ENCODE measurements at regions not wholly inside any gene's neighbourhood (a gene's known extent, or its start where the extent isn't known, plus 50 kb on each side); places are given as distances from the start of the nearest gene placed in this dataset.
"Not testable (repeated sequence)": the region's sequence is repeated elsewhere in the genome, so short reads cannot be mapped to it uniquely, and the experiment has no call there.

DNA sequence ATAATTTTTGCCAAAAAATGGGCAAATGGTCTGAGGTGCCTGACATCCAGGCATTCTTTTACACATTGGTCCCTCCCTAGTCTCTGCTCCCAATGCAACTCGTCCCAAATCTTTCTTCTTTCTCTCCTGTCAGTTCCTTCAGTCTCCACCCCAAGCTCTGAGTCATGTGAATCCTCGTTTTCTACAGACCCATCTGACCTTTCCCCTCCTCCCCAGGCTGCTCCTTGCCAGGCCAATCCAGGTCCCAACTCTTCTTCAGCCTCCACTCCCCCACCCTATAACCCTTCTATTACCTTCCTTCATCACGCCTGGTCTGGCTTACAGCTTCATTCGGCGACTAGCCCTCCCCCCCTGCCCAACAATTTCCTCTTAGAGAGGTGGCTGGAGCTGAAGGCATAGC lies 55.3 kb downstream of the BBS10 start:
- not testable (repeated sequence) for DNase-seq

DNA sequence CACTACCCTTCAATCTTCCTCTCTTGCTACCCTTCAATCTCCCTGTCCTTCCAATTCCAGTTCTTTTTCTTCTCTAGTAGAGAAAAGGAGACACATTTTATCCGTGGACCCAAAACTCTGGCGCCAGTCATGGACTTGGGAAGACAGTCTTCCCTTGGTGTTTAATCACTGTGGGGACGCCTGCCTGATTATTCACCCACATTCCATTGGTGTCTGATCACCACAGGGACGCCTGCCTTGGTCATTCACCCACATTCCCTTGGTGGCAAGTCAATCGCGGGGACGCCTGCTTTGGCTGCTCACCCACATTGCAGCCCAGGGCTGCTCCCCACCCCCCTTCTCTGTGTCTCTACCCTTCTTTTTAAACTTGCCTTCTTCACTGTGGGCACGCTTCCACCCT lies 55.9 kb downstream of the BBS10 start:
- DNase-seq, result not testable (repeated sequence)

DNA sequence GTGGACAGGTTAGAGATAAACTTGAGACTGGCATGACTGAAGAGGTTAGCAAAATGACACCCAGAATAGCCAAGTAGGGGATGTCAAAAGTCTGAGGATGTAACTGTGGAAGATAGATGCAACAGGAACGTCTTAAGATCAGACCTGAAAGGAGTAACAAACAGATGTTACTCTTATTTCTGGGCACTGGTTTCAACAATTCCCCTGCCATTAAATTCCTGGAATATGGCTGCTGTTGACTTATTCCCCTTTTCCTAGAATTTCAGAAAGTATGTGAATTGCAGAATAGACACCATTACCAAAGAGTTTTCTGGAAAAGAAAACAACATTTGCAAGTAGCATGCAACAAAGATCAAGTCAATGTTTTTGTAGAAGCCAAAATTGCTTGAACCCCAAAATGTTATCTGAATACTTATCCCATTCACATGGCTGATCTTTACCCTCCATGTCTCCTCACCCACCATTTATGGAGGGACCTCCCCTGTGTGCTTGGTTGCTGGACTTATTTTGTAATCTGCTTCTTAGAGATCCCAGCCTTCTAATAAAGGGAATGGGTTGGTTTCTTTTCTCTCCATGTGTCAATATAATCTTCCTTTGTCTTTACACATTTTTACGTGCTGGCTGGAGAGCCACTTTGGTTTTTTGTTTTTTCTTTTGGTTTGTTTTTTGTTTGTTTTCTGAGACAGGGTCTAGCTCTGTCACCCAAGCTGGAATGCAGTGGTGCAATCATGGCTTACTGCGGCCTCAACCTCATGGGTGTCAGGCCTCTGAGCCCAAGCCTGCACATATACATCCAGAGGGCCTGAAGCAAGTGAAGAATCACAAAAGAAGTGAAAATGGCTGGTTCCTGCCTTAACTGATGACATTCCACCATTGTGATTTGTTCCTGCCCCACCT lies 57.0 kb downstream of the BBS10 start:
- no peak for DNase-seq

DNA sequence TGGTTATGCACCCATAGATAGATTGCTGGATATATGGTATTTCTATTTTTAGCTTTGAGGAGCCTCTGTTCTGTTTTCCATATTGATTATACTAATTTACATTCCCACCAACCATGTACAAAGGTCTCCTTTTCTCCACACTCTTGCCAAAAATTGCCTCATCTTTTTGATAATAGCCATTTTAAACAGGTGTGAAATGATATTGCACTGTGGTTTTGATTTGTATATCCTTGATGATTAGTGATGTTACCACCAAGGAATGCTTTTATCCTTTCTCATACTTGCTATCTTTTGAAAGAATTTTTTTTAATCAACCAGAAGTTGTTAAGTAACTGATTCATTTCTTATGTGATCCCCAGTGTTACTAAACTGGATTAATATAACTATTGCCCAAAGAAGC lies 60.0 kb downstream of the BBS10 start:
- DNase-seq, result no peak

DNA sequence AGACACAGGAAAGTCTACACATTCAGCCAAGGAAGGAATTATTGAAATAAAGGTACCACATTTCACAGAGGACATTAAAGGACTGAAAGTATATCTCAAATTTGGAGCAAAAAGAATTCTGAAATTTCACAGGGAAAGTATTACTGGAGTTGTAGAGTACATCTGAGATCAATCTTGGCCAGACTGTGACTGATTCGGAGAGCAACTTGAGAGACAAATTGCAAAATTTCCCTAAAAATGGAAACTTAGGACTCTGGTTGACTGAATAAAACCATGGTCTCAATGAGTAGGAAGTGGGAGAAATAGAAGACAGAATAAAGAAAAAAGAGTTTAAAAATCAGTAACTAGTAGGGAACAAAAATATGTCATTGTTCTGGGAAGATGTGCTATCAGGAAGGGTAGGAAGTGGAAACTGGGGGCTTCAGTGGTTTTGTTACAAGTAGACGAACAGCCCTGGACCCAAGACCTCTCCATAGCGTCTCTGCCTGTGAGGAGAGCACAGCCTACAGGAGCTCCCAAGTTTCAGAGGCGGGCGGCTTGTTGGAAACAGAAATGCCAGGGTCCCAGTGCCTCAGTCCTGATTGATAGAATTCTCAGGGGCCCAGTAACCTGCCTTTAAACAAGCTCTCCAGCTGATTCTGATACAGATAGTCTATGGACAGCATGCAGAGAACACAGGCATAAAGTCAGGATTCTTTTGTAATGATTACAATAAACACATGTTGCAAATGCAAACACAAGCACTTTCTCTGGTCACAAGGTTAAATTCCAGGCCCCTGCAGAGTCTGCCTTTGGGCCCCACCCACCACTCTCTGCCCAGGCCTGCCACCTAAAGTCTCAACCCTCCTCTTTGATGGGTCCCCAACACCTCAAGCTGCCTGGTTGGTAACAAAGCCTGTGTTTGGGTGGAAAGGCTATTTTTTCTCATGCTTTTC lies 63.1 kb downstream of the BBS10 start:
- no peak for DNase-seq

DNA sequence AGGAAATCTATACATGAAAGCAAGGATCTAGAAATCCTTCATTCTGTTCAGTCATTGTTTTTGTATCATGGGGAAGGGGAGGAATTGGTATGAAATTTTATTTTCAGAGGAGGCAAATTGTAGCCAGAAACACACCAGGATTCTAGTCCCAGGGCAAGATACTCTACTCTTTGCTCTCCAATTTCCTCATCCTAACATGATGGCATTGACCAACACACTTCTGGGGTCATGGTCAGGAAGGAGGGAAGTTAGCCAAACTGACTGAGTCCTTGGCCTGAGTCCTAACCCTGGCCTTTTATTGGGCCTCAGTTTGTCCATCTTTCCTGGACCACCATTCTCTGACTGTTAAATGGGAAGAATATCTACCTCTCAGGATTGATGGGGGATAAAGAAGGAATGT lies 65.5 kb downstream of the BBS10 start:
- no peak for DNase-seq

DNA sequence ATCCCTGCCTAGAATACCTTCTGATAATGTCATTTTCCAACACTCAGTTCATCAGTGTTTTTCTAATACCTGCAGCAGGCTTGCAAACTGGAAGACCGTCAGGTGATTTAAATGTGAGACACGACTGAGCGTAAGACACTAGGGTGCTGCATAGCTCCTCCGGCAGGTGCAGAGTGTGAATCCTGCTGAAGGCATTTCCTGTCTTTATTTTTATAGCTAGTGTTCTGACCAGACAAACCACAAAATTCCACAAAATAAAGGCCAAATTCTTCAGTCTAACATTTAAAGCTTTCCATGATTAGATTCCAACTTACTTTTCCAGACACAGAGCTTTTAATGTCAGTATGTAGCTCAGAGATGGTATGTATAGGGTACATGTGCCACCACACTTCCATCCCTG lies 70.7 kb downstream of the BBS10 start:
- DNase-seq, result no peak

DNA sequence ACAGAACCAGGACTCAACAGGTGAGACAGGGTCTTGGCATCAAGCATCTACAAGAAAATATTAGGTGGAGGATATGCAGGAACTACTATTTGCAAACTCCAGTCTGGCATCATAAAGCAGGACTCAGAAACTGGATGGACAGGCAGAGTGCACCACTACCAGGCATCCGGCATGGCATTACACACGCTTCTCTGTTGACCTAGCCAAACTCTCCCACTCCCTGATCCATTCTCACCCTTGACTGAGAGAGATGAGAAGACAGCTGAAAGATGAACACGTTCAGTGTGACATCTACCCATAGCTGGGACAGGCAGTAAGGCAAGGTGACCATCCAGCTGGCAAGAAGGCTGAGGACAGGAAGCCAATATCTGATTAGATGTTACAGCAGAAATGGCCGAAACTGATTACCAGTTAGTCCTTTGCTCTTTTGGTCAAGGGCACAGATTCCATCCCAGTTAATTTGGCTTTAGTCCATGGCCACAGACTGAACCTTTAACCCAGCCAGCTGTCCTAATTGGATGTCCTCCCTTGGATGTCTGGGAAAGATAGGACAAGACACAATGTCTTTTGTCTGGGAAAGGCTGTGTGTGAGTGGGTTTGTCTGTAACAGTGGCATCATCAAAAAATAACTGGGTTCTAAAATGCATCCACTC lies 71.6 kb downstream of the BBS10 start:
- no peak for DNase-seq

DNA sequence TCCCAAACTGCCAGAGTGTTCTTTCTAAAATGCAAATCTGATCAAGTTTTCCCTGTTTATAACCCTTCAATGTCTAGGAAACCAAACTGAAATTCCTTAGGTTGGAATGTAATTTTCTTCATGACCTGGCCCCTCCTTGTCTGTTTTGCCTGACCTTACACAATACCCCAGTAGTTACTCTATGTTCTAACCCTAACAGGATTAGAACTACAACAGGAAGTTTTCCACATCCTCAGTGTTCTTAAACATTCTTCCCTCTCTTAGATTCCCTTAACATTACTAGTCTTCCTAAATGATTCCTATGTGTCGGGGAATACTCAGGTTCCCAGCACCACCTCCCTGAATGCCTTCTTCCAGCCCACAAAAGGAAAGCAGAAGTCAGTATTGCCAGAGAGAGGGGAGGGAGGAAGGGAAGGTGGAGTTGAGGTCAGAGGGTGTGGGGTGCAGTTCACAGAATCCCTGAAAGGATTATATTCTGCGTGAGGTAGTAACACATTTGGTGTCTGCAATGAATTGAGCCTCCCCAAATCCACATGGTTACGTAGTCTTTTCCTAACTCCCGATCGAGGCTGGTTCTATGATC lies 72.6 kb downstream of the BBS10 start:
- no peak for DNase-seq

DNA sequence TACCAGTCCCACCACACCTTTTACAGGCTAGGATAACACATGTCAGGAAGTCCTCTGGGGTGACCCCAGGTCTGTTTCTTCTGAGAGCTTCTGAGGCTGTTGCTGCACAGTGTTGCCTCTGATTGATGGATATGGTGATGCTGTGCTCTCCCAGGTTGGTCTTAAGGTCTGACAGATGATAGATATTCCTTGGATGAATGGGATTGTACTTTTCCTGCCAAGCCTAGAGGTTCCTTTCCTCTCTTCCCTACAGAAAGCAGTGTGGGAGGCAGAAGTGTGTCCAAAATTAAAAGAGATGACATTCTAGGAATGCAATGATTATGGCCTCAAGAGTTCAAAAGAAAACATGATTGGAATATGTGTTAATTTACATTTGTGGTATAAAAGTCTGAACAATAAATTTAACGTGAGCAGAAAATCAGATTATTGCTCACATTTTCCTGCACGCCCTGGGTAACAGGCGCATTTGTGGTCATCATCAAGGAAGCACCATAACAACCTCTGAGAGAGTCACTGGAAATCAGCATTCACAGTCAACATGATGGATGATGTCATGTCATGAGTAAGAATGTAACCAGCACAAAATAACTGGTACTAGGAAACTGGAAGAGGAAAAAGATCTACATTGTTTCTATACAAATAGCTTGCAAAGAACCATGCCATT lies 73.7 kb downstream of the BBS10 start:
- no peak for DNase-seq

DNA sequence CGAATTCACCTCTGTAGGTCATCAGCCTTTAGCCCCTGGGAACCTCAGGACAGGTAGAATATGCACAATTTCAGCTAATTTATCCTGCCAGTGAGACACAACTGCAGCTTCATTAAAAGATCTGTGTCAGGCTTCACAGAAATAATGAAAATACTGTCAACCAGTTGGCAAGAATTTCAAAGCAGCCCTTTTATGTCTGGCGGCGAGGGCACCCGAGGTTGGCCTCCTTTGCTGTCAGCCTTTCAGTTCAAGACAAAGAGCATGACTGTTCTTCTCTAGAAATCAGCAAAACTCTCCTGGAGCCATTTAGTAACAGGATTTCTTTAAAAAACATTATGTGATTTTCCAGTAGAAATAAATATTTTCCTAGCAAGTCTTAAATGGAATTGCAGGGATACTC lies 75.9 kb downstream of the BBS10 start:
- no peak for DNase-seq

DNA sequence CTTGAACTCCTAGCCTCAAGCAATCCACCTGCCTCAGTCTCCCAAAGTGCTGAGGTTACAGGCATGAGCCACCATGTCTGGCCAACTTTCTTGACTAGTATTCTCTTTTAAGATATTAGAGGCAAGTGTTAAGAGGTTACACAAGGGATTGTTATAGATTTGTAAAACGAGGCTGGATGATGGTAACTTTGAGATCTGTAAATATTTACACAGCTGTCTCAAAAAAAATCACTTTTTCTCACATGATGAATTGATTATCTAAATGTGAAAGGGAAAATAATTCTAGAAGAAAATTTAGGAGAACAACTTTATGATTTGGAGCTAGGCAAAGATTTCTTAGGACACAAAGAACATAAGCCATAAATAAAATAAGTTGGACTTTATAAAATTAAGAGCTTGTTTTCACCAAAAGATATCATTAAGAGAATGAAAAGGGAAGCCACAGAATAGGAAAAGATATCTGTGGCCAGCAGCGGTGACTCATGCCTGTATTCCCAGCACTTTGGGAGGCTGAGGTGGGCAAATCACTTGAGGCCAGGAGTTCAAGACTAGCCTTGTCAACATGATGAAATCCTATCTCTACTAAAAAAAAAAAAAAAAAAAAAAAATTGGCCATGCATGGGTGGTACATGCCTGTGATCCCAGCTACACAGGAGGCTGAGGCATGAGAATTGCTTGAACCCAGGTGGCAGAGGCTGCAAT lies 77.4 kb downstream of the BBS10 start:
- DNase-seq, result no peak

DNA sequence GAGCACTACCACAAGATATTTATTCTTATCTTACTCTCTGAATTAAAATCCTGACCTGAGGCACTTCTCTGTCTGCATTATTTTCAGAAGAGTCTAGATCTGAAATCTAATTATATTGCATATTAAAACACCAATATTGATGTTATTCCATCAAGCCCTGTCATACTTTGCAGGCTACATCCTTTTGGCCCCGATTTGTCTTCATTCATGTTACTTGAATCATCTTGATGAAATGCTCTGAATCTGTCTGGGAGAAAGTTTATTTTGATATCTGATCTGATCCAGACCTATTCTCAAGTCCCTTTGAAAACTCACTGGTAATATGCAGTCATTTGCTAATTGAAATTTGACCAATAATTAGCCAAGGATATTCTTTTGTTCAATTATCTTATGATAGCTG lies 79.9 kb downstream of the BBS10 start:
- DNase-seq, result no peak

DNA sequence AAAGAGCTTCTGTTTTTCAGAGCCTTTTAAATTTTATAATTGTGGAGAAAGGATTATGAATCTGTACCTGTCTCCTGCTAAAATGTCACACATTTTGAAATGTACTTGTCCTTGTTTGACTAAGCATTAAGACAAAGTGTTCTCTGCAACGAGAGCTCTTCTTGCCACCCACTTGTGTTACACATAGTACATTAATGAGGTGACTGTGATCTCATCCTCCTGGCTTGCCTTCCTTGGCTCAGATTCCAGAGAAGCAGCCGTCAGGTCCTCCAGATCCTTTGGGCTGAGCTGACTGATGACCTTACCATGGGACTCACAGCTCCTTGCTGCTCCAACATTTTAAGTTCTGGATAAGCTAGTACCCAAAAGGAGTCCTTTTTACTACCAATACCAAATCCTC lies 81.4 kb downstream of the BBS10 start:
- DNase-seq, result peak; percentile 5

DNA sequence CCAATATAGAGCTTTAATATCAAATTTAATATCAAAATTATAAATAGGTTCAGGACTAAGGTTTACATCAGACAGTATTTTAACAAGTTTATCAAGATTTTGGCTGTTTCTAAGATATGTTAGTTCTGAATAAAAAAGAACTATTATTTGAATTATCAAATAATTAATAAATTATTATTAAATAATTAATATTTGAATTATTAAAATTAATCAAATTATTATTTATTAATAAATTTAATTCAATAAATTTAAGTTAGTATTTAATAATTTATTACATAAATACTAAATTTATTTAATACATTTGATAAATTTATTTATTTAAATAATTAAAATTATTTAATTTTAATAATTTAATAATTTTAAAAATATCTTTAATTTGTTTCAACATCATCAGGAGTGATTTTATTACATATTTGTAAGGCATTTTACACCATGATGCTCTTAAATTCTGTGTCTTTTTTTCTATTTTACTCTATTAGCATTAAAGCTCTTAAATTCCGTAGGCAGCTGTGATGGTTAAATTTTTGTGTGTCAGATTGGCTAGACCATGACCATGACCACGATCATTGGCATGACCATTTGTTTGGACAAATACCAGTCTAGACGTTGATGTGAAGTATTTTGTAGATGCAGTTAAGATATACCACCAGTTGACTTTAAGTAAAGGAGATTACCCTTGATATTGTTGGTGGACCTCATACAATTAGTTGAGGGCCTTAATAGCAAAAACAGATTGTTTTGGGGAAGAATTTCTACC lies 82.6 kb downstream of the BBS10 start:
- DNase-seq, result no peak

DNA sequence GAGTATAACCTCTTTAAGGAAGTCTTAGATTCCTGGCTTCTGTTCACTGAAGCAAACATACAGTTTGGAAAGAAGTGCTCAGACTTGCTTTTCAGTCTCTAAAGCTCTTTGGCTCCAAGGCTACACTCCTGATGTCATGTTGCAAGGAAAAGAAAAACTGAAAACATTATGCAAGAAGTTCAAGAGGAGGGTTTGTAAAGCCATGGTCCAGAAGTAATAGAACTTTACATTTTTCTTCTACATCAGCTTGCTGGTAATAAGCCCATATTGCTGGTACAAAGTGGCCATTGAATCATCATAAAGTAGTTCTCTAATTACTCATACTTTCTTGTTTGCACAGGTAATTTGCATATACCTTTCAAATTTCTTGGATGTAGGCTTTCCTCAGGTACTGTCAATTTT lies 83.6 kb downstream of the BBS10 start:
- DNase-seq, result no peak

DNA sequence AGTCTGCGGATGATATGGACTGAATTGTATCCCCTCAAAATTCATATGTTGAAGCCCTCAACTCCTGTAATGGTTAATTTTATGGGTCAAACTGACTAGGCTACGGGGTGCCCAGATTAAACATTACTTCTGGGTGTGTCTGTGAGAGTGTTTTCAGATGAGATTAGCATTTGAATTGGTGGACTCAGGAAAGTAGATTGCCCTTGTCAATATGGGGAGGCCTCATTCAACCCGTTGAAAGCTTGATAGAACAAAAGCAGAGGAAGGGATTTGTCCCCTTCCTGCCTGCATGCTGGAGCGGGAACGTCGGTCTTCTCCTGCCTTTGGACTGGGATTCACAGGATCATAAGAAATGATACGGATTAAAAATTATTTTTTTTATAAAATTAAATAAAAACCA lies 84.5 kb downstream of the BBS10 start:
- DNase-seq, result no peak

DNA sequence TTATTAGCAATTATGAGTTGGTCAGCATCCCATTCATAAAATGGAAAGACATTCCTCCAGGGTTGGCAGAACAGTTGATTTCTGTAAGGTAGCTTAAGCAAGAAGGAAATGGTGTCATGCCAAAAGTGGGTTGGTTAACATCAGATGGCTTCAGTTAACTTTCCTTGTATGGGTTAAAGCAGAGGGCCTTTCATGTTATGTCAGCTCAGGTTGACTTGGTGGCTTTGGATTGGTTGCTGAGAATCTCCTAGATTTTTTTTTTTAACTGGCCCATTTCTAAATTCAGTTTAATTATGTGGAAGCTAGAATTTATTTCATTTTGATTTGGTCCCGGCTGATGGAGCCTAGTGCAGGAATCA lies 87.8 kb downstream of the BBS10 start:
- no peak for DNase-seq

DNA sequence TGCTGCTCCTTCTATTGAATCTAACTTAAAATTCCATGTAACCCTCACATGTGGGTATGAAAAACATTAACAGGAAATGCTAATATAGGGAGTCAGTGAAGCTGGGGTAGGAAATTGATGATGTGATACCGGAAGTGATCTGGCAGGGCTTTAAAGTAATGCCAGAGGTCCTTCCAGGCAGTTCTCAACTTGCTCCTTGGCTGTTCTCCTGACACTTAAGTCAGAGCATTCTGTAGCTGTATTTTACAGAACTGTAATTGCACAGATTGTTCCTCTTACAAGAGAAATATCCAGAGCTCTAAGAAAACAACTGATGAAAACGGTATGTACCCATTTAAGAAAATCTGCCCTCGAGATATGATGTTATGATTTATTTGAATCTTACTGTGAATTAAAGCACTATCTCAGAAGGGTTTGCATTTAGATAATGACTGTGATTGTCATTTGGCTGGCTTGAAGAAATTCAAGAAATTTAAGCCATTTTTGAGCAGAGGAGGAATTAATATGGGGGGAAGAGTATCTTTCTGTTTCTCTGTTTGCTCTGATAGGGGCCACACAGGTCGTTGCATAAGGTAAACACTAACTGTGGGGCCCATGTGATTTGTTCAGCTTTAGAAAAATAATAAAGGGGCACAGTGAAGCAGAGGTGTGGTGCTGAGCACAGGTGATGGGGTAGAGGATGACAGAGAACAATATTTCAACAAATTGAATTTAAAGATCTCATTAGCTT lies 88.4 kb downstream of the BBS10 start:
- no peak for DNase-seq

DNA sequence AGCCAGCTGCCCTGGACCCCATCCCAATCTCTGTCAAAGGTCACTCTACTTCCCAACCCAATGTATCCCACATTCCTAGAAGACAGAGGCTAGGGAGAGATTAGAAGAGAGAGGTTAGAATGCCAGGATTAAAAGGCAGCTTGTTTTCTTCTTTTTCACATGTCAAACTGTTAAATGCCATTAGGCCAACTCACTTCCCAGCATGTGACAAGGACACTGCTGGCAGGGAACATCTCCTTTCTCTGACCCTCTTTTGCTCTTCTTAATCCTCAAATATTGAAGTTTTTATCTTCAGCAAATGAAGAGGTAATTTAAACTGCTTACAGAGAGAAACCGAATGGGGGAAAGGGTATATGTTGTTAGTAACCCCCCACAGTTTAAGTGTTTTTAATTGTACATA lies 89.1 kb downstream of the BBS10 start:
- no peak for DNase-seq
